OCI-LY1 (cell line): ENCODE measurements at regions not wholly inside any gene's neighbourhood (a gene's known extent, or its start where the extent isn't known, plus 50 kb on each side); places are given as distances from the start of the nearest gene placed in this dataset.
"Not testable (repeated sequence)": the region's sequence is repeated elsewhere in the genome, so short reads cannot be mapped to it uniquely, and the experiment has no call there.

ENCODE experiments used
- H2AFZ ChIP-seq: fragments of 200-600 bp; sonication (generic), shearing (Covaris generic); 2 replicates; pipeline ENCODE4 v1.6.0; 2014; ENCODE audit warnings: antibody characterized with exemption, mild to moderate bottlenecking, low read length
- H3F3A ChIP-seq: fragments of 200-600 bp; sonication (generic), shearing (Covaris generic); 2 replicates; pipeline ENCODE4 v1.6.0; 2014; ENCODE audit warnings: mild to moderate bottlenecking, antibody characterized with exemption, low read length, moderate library complexity; ENCODE audit not compliant: insufficient read depth
- H3K27ac ChIP-seq: fragments of 200-600 bp; sonication (generic); 2 replicates; pipeline ENCODE4 v1.5.1; 2014; ENCODE audit warnings: low read length, mixed run types, mild to moderate bottlenecking, low read depth; ENCODE audit not compliant: poor library complexity, severe bottlenecking
- H3K27me3 ChIP-seq: fragments of 200-600 bp; sonication (generic); 2 replicates; pipeline ENCODE4 v1.6.0; 2014; ENCODE audit warnings: antibody characterized with exemption, mild to moderate bottlenecking, low read length, moderate library complexity; ENCODE audit not compliant: insufficient read depth
- H3K36me3 ChIP-seq: fragments of 200-600 bp; sonication (generic); 2 replicates; pipeline ENCODE4 v1.6.1; 2014; ENCODE audit warnings: mild to moderate bottlenecking, antibody characterized with exemption, low read length, moderate library complexity, mixed read lengths; ENCODE audit not compliant: insufficient read depth
- H3K4me1 ChIP-seq: fragments of 200-600 bp; sonication (generic); 2 replicates; pipeline ENCODE4 v1.5.1; 2014; ENCODE audit warnings: mild to moderate bottlenecking, low read length, moderate library complexity; ENCODE audit not compliant: insufficient read depth, severe bottlenecking
- H3K4me2 ChIP-seq: fragments of 200-600 bp; sonication (generic), shearing (Covaris generic); 2 replicates; pipeline ENCODE4 v1.6.1; 2014; ENCODE audit warnings: low read length
- H3K4me3 ChIP-seq: fragments of 200-600 bp; sonication (generic); 2 replicates; pipeline ENCODE4 v1.5.1; 2014; ENCODE audit warnings: low read length, low read depth, mild to moderate bottlenecking, mixed read lengths; ENCODE audit not compliant: poor library complexity, severe bottlenecking
- H3K79me2 ChIP-seq: fragments of 200-600 bp; shearing (Covaris generic); 2 replicates; pipeline ENCODE4 v1.6.1; 2016; ENCODE audit warnings: mixed run types, low read length, mixed read lengths; ENCODE audit not compliant: insufficient read depth
- H3K9ac ChIP-seq: fragments of 200-600 bp; sonication (generic), shearing (Covaris generic); 2 replicates; pipeline ENCODE4 v1.6.1; 2014; ENCODE audit warnings: mild to moderate bottlenecking, low read length, mixed read lengths
- H3K9me2 ChIP-seq: fragments of 200-600 bp; sonication (generic), shearing (Covaris generic); 2 replicates; pipeline ENCODE4 v1.6.1; 2014; ENCODE audit warnings: low read depth, mild to moderate bottlenecking, low read length, mixed read lengths
- H3K9me3 ChIP-seq: fragments of 200-600 bp; shearing (Covaris generic); 2 replicates; pipeline ENCODE4 v1.6.1; 2014; ENCODE audit warnings: low read length, mixed read lengths
- H4K20me1 ChIP-seq: fragments of 200-600 bp; sonication (generic), shearing (Covaris generic); 2 replicates; pipeline ENCODE4 v1.6.0; 2016; ENCODE audit warnings: mild to moderate bottlenecking, low read length; ENCODE audit not compliant: insufficient read depth
- CTCF ChIP-seq: fragments of 200-600 bp; sonication (generic), shearing (Covaris generic); IDR thresholded peaks from 2 replicates; pipeline ENCODE4 v1.5.1; 2017; ENCODE audit warnings: mild to moderate bottlenecking, antibody characterized with exemption, low read length, moderate library complexity, mixed read lengths
- EZH2 ChIP-seq: fragments of 200-600 bp; sonication (generic), shearing (Covaris generic); IDR thresholded peaks from 2 replicates; pipeline ENCODE4 v1.8.0; 2017; ENCODE audit warnings: borderline replicate concordance, mixed run types, mild to moderate bottlenecking, antibody characterized with exemption, low read length, moderate library complexity, mixed read lengths

GRCh38 chr3:82461049-82461889, 699.8 kb upstream of the GBE1 start:
- H3K27me3 ChIP-seq: no peaks in the 10 kb centered on the region
- no peaks in the 10 kb centered on the region for H3K79me2 ChIP-seq
- no peak overlapping the region for H2AFZ ChIP-seq
- H3K9ac ChIP-seq: no peak overlapping the region
- TF ChIP-seq CTCF (no peak), EZH2 (no peak)
- H3K4me1 ChIP-seq: peaks cover 17% of the 10 kb centered on the region
- H3K4me2 ChIP-seq: no peak overlapping the region
- no peaks in the 10 kb centered on the region for H4K20me1 ChIP-seq
- no peaks in the 10 kb centered on the region for H3K9me3 ChIP-seq
- H3K9me2 ChIP-seq: no peaks in the 10 kb centered on the region
- H3F3A ChIP-seq: no peaks in the 10 kb centered on the region
- no peaks in the 10 kb centered on the region for H3K36me3 ChIP-seq
- no peak overlapping the region for H3K4me3 ChIP-seq
- H3K27ac ChIP-seq: no peak overlapping the region

- Histone ChIP-seq H3K9me2 (no peaks in the 10 kb centered on the region), H3K4me1 (no peaks in the 10 kb centered on the region), H3K9ac (no peak overlapping the region), H3K36me3 (no peaks in the 10 kb centered on the region), H4K20me1 (no peaks in the 10 kb centered on the region), H3K4me2 (no peak overlapping the region), H3K79me2 (no peaks in the 10 kb centered on the region), H3F3A (no peaks in the 10 kb centered on the region), H3K27ac (no peak overlapping the region), H3K27me3 (no peaks in the 10 kb centered on the region), H2AFZ (no peak overlapping the region), H3K4me3 (no peak overlapping the region), H3K9me3 (no peaks in the 10 kb centered on the region)
- TF ChIP-seq EZH2 (no peak), CTCF (no peak)
Observed at GRCh38 chr3:82448320-82448719, 686.9 kb upstream of the GBE1 start.

GRCh38 chr3:82428821-82429220, 667.4 kb upstream of the GBE1 start:
- H3K9me3 ChIP-seq, H2AFZ ChIP-seq, H3K4me1 ChIP-seq, H3K79me2 ChIP-seq, H3K27ac ChIP-seq, H4K20me1 ChIP-seq, H3K4me2 ChIP-seq, H3K4me3 ChIP-seq, H3K27me3 ChIP-seq, H3K9ac ChIP-seq, H3K9me2 ChIP-seq, H3K36me3 ChIP-seq, H3F3A ChIP-seq: not testable (repeated sequence)

GRCh38 chr3:82424031-82424339, 662.5 kb upstream of the GBE1 start:
- no peak for TF ChIP-seq CTCF
- TF ChIP-seq EZH2: no peak
- no peak overlapping the region for H3K4me3 ChIP-seq
- no peaks in the 10 kb centered on the region for H3K36me3 ChIP-seq
- no peak overlapping the region for H3K27ac ChIP-seq
- no peak overlapping the region for H2AFZ ChIP-seq
- H3K4me2 ChIP-seq: no peak overlapping the region
- H3K9me3 ChIP-seq: no peaks in the 10 kb centered on the region
- H4K20me1 ChIP-seq: no peaks in the 10 kb centered on the region
- no peaks in the 10 kb centered on the region for H3K79me2 ChIP-seq
- H3K9ac ChIP-seq: no peak overlapping the region
- no peaks in the 10 kb centered on the region for H3K27me3 ChIP-seq
- H3F3A ChIP-seq: no peaks in the 10 kb centered on the region
- no peaks in the 10 kb centered on the region for H3K4me1 ChIP-seq
- no peaks in the 10 kb centered on the region for H3K9me2 ChIP-seq
